GM12872 (cell line): ENCODE measurements at regions not wholly inside any gene's neighbourhood (a gene's known extent, or its start where the extent isn't known, plus 50 kb on each side); places are given as distances from the start of the nearest gene placed in this dataset.

Source experiments
- TF ChIP-seq, protein P1 (sequence below): IDR thresholded peaks from 3 replicates; pipeline ENCODE4 v1.5.1; 2011; ENCODE audit warnings: low read depth, mild to moderate bottlenecking, low read length, moderate library complexity; ENCODE audit not compliant: insufficient read depth

DNA sequence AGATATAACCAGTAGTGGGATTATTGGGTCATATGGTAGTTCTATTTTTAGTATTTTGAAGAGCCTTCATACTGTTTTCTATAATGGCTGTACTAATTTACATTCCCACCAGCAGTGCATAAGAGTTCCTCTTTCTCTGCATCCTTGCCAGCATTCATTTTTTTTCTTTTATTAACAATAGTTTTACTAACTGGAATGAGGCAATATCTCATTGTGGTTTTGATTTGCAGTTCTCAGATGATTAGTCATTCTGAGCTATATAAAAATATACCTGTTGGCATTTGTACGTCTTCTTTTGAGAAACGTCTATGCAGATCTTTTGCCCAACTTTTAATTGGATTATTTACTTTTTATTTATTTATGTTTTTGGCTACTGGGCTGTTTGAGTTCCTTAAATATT, 1579.3 kb upstream of the CDH6 start:
- TF ChIP-seq, protein P1, sequence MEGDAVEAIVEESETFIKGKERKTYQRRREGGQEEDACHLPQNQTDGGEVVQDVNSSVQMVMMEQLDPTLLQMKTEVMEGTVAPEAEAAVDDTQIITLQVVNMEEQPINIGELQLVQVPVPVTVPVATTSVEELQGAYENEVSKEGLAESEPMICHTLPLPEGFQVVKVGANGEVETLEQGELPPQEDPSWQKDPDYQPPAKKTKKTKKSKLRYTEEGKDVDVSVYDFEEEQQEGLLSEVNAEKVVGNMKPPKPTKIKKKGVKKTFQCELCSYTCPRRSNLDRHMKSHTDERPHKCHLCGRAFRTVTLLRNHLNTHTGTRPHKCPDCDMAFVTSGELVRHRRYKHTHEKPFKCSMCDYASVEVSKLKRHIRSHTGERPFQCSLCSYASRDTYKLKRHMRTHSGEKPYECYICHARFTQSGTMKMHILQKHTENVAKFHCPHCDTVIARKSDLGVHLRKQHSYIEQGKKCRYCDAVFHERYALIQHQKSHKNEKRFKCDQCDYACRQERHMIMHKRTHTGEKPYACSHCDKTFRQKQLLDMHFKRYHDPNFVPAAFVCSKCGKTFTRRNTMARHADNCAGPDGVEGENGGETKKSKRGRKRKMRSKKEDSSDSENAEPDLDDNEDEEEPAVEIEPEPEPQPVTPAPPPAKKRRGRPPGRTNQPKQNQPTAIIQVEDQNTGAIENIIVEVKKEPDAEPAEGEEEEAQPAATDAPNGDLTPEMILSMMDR, result no peak

DNA sequence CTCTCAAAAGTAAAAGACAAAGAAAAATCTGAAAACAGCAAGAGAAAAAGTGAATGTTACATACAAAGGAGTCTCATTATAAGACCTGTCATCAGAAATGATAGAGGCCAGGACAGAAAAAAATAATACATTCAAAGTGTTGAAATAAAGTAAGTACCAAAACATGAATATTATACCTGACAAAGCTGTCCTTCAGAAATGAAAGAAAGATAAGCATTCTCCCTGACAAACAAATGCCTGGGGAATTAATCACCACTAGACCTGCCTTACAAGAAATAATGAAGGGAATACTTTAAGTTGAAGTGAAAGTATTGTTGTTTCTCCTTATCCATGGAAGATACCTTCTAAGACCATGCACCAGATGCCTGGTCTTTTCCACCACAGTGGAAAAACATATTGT, 1605.2 kb upstream of the CDH6 start:
- TF ChIP-seq, protein P1, result no peak

DNA sequence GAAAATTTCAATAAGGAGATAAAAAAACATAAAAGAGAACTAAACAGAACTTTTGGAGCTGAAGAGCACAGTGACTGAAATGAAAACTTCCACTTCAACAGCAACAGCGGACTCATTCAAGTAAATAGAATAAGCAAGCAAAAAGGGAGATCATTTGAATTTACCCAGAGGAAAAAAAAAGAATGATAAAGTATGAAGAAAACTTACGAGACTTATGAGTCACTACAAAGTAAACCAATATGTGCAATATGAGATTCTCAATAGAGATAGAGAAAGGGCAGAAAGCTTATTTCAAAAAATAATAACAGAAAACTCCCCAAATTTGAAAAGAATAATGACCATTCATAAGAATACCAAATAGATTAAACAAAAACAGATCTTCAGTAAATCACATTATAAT, 1605.7 kb upstream of the CDH6 start:
- TF ChIP-seq, protein P1, result no peak

DNA sequence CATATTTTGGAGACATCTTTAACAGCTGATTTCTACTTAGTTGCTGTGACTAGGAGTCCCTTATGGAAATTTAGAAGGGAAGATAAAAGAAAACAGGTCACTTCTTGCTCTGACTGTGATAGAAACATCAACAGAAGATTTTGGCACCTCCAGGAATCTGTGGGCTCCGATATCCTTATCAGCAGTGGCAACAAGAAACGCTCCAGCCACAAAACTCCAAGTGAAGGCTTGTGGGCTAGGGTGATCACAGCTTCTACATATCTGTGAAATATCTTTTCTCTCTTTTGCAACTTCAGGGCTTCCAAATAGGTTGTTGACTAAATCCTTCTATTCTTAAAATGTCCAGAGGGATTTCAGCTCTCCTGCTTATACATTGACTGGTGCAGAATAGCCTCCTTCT, 1625.5 kb upstream of the CDH6 start:
- TF ChIP-seq, protein P1, result no peak

DNA sequence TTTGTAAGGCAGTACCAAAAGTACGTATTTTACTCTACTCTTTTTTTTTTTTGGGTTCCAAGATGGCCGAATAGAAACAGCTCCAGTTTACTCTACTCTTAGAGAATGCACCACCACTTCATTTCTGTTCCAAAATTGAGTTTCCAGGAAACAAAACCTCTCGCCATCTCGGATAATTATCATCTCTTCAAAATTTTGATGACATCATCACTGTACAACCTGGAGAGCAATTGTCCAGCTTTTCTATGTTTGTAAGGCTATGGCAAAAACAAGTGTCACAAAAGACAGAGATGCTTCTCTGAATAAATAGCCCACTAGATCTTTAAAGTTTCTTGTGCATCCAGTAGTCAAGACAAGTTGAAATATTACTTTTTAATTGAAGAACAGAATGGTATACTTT, 1631.9 kb upstream of the CDH6 start:
- TF ChIP-seq, protein P1, result no peak

DNA sequence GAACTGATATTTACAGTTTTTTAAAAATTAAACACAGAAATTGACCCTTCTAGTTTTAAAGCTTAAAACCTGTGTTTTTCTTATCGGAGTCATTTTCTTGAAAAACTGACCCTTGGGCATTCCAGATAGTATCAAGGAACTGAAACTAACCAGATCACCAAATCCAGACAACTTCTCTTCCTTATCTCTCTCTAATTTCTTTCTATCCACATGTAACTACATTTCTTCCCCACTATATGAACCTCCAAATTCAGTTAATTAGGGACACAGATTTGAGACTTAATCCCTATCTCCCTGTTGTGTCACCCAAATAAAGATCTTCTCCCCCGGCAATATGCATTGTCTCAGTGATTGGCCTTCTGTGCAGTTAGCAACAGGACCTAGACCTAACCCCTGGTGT, 1643.0 kb upstream of the CDH6 start:
- TF ChIP-seq, protein P1, result no peak

DNA sequence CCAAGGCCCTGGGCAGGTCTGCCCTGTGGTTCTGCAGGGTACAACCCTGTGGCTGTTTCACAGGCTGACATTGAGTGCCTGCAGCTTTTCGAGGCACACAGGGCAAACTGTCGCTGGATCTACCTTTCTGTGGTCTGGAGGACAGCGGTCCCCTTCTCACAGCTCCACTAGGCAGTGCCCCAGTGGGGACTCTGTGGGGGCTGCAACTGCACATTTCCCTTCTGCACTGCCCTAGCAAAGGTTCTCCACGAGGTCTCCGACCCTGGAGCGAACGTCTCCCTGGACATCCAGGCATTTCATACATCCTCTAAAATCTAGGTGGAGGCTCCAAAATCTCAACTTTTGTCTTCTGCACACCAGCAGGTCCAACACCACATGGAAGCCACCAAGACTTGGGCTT, 1645.2 kb upstream of the CDH6 start:
- TF ChIP-seq, protein P1, result no peak
